ENCODE measurements at regions not wholly inside any gene's neighbourhood (a gene's known extent, or its start where the extent isn't known, plus 50 kb on each side); places are given as distances from the start of the nearest gene placed in this dataset.

- TF ChIP-seq CTCF (IDR thresholded peaks at IDR 0.05) (no peak), POLR2A (IDR thresholded peaks at IDR 0.05) (no peak)
Observed at GRCh38 chr13:37417060-37417441, 181.5 kb downstream of the POSTN start.

Data from right lobe of liver (tissue), 4 donors.